Activated CD4-positive, alpha-beta memory T cell treated with anti-CD3 and anti-CD28 coated beads for 36 hours (primary cell): ENCODE measurements at regions not wholly inside any gene's neighbourhood (a gene's known extent, or its start where the extent isn't known, plus 50 kb on each side); places are given as distances from the start of the nearest gene placed in this dataset.
"Not testable (repeated sequence)": the region's sequence is repeated elsewhere in the genome, so short reads cannot be mapped to it uniquely, and the experiment has no call there.

Source experiments
- CTCF ChIA-PET: fragments of 350-600 bp; sonication (Branson Sonifier 250); formaldehyde crosslinking; loops from one replicate; lab custom pipeline; 2021; ENCODE audit warnings: antibody characterized with exemption, inconsistent platforms; lab: Charles Lee
- POLR2A ChIA-PET: fragments of 350-600 bp; sonication (Branson Sonifier 250); formaldehyde crosslinking; loops from one replicate; lab custom pipeline; 2021; ENCODE audit warnings: antibody characterized with exemption; lab: Charles Lee
- DNase-seq: peaks from one replicate; pipeline ENCODE4 v3.0.0-alpha.2; 2020
- H3K27ac Mint-ChIP-seq: one replicate; pipeline ENCODE4 v1.8.0; 2021; ENCODE audit warnings: mixed read lengths
- H3K27me3 Mint-ChIP-seq: one replicate; pipeline ENCODE4 v1.8.0; 2021; ENCODE audit warnings: mixed read lengths
- H3K36me3 Mint-ChIP-seq: one replicate; pipeline ENCODE4 v1.8.0; 2021; ENCODE audit warnings: mixed read lengths
- H3K4me1 Mint-ChIP-seq: one replicate; pipeline ENCODE4 v1.8.0; 2021; ENCODE audit warnings: low read depth, mixed read lengths
- H3K4me3 Mint-ChIP-seq: one replicate; pipeline ENCODE4 v1.8.0; 2021; ENCODE audit warnings: mild to moderate bottlenecking, mixed read lengths
- H3K9me3 Mint-ChIP-seq: one replicate; pipeline ENCODE4 v1.8.0; 2021; ENCODE audit warnings: mixed read lengths
- intact Hi-C: fragments of 100-400 bp; cut with micrococcal nuclease; formaldehyde crosslinking; loops from one replicate; pipeline ENCODE4 v1.15.1; 2023

GRCh38 chr3:5576277-5577011, 388.9 kb downstream of the EDEM1 start:
- no peak overlapping the region for H3K27ac Mint-ChIP-seq
- intact Hi-C loops, result no loop called here
- ChIA-PET POLR2A (no interaction called here), CTCF (no interaction called here)
- H3K36me3 Mint-ChIP-seq, result no peaks in the 10 kb centered on the region
- no peaks in the 10 kb centered on the region for H3K4me1 Mint-ChIP-seq
- H3K9me3 Mint-ChIP-seq, result no peaks in the 10 kb centered on the region
- DNase-seq, result no peak
- no peak overlapping the region for H3K4me3 Mint-ChIP-seq
- no peaks in the 10 kb centered on the region for H3K27me3 Mint-ChIP-seq

GRCh38 chr3:5579139-5579602, 391.7 kb downstream of the EDEM1 start:
- ChIA-PET CTCF (no interaction called here), POLR2A (no interaction called here)
- no peaks in the 10 kb centered on the region for H3K9me3 Mint-ChIP-seq
- no peak overlapping the region for H3K27ac Mint-ChIP-seq
- no peaks in the 10 kb centered on the region for H3K27me3 Mint-ChIP-seq
- intact Hi-C loops, result no loop called here
- H3K36me3 Mint-ChIP-seq, result no peaks in the 10 kb centered on the region
- no peaks in the 10 kb centered on the region for H3K4me1 Mint-ChIP-seq
- no peak for DNase-seq
- no peak overlapping the region for H3K4me3 Mint-ChIP-seq

DNA sequence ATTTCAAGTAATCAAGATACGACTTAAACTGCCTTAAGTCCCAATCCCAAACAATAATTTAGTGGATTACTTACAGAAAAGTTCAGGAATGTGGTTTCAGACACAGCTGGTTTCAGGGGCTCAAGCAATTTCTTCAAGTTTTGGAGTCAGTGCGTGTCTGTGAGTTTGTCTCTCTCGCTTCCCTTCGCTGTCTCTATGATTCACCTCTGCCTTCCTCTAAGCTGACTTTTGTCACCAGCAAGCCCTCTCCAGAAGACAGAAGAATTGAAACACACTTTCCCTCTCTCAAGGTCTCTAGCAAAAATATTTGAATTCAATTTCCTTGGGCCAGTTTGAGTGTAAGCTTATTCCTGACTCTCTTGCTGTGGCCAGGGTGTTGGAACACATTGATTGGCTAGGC, 392.4 kb downstream of the EDEM1 start:
- DNase-seq, result no peak
- no peaks in the 10 kb centered on the region for H3K36me3 Mint-ChIP-seq
- ChIA-PET POLR2A (no interaction called here), CTCF (interaction anchor here (0.6 kb wide), 1 partner anchor 248 kb away, joined by 3 read pairs; no protein-coding TSS in a partner anchor)
- no peaks in the 10 kb centered on the region for H3K27me3 Mint-ChIP-seq
- H3K4me3 Mint-ChIP-seq, result no peak overlapping the region
- no peak overlapping the region for H3K27ac Mint-ChIP-seq
- H3K4me1 Mint-ChIP-seq, result no peaks in the 10 kb centered on the region
- H3K9me3 Mint-ChIP-seq, result no peaks in the 10 kb centered on the region
- intact Hi-C loops, result no loop called here

DNA sequence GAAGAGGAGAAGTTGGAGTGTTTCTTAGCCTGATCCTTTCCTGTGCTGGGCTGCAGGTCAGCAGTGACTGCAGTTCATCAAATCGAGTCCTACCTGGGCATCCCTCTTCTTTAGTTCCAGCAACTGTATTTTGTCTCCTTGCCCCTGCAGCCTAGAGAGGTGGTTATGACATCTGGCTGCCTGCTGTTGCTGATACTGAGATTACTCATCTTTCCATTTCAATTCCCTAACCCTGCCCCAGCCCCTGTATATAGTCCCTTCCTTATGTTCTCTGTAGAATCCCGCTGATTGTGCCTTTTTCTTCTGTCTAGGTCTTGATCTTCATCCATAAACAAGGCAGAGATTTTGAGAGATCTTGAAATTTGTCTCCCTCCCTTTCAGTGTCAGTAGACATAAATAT, 393.3 kb downstream of the EDEM1 start:
- no peak for DNase-seq
- CTCF ChIA-PET, result no interaction called here
- H3K4me3 Mint-ChIP-seq, result no peak overlapping the region
- intact Hi-C loops, result no loop called here
- no peaks in the 10 kb centered on the region for H3K36me3 Mint-ChIP-seq
- H3K9me3 Mint-ChIP-seq, result no peaks in the 10 kb centered on the region
- H3K27ac Mint-ChIP-seq, result no peak overlapping the region
- no peaks in the 10 kb centered on the region for H3K27me3 Mint-ChIP-seq
- POLR2A ChIA-PET, result no interaction called here
- no peaks in the 10 kb centered on the region for H3K4me1 Mint-ChIP-seq

DNA sequence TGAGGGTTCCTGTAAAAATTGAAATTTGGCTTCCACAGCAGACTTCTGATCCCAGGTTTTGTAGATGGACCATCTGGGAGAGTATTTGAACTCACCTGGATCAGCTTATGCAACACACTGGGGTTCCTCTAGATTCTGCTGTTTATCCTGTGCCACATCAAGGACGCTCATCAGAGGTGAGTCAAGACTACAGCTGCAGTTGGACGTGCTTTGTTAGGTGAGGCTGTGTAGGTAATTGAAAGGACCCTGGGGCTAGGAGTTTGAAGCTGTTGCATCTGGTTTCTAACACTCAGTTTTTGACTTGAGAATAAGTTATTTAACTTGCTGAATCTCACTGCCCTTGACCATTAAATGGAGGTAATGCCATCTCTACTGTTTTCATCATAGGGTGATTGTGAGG, 394.2 kb downstream of the EDEM1 start:
- POLR2A ChIA-PET, result no interaction called here

DNA sequence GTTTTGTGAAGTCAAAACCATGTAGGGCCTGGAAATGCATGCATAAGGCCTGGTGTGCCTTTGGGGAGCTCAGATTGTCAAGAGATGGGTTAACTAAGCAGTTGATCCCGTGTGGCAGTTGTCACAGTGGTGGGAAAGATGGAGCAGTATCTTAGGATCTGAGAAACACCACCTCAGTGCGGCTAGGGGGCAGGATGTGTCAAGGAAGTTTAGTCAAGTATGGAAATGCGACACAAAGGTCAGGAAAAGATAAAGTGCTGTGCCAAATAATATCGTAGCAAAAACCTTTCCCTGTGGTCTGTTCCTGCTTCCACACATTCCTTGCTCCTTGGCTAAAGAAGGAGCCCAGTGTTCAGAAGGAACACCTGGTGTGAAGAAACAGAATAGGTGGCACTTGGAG, 396.4 kb downstream of the EDEM1 start:
- POLR2A ChIA-PET, result no interaction called here
- Mint-ChIP-seq H3K27ac (no peak overlapping the region), H3K4me3 (no peak overlapping the region), H3K27me3 (no peaks in the 10 kb centered on the region), H3K36me3 (no peaks in the 10 kb centered on the region), H3K9me3 (no peaks in the 10 kb centered on the region), H3K4me1 (no peaks in the 10 kb centered on the region)
- CTCF ChIA-PET, result no interaction called here
- intact Hi-C loops, result no loop called here
- no peak for DNase-seq

More for the DNA sequence above, 394.2 kb downstream of the EDEM1 start:
- CTCF ChIA-PET, result no interaction called here
- H3K27ac Mint-ChIP-seq, result no peak overlapping the region
- H3K36me3 Mint-ChIP-seq, result no peaks in the 10 kb centered on the region
- no peaks in the 10 kb centered on the region for H3K9me3 Mint-ChIP-seq
- no peaks in the 10 kb centered on the region for H3K4me1 Mint-ChIP-seq
- no peak overlapping the region for H3K4me3 Mint-ChIP-seq
- intact Hi-C loops, result no loop called here
- no peak for DNase-seq
- H3K27me3 Mint-ChIP-seq, result no peaks in the 10 kb centered on the region

GRCh38 chr3:5585085-5585484, 397.6 kb downstream of the EDEM1 start:
- no peaks in the 10 kb centered on the region for H3K27me3 Mint-ChIP-seq
- no peak for DNase-seq
- intact Hi-C loops, result no loop called here
- no peak overlapping the region for H3K27ac Mint-ChIP-seq
- no peaks in the 10 kb centered on the region for H3K9me3 Mint-ChIP-seq
- H3K4me3 Mint-ChIP-seq, result no peak overlapping the region
- ChIA-PET POLR2A (no interaction called here), CTCF (no interaction called here)
- no peaks in the 10 kb centered on the region for H3K36me3 Mint-ChIP-seq
- H3K4me1 Mint-ChIP-seq, result no peaks in the 10 kb centered on the region

DNA sequence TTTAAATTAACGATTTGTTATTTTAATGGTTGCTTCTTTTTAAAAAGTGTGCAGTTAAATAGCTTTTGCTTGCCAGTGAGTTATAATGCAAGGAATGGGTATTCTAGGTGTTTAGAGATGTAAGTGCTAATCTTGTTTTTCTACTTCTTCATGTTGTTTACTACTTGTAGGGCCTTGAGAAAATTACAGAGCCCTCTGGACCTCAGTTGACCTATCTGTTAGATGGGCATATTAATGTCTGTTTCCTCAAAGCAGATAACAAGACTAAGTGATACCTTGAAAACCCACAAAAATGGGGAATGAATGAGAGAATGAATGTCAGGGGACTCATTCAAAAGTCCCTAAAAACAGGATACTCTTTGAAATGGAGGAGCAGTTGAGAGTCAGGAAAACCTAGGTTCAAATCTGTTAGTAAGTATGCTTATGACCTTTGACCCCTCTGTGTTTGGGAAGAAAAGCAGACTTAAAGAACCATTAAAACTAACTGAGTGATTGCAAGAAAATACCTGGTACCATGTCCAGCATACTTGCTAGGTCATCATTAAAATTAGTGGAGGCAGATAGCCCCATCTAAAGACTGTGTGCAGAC, 419.5 kb downstream of the EDEM1 start:
- ChIA-PET POLR2A (no interaction called here), CTCF (no interaction called here)
- Mint-ChIP-seq H3K4me3 (no peak overlapping the region), H3K27me3 (no peaks in the 10 kb centered on the region), H3K36me3 (no peaks in the 10 kb centered on the region), H3K4me1 (no peaks in the 10 kb centered on the region), H3K27ac (no peak overlapping the region), H3K9me3 (peaks cover 22% of the 10 kb centered on the region)
- intact Hi-C loops, result no loop called here
- DNase-seq, result no peak

DNA sequence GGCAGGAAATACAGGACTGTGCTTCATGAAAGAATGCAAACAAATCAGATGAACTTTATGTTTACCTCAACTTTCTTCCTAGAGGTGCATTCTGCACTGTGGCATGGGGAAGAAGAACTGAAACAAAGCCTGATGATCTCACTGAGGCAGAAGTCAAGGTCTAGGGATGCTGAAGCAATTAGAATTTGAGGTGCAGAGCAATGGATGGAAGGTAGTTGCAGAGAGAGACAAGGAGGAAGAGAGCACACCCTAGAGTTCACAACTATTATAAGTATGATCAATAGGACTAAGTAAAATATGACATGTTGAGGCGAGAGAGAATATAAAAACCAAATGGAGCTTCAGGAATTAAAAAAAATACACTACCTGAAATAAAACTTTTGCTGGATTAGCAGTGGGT, 420.1 kb downstream of the EDEM1 start:
- Mint-ChIP-seq H3K4me1 (no peaks in the 10 kb centered on the region), H3K36me3 (no peaks in the 10 kb centered on the region), H3K9me3 (peaks cover 16% of the 10 kb centered on the region), H3K27ac (no peak overlapping the region), H3K27me3 (no peaks in the 10 kb centered on the region), H3K4me3 (no peak overlapping the region)
- ChIA-PET CTCF (no interaction called here), POLR2A (no interaction called here)
- DNase-seq, result no peak
- intact Hi-C loops, result no loop called here

DNA sequence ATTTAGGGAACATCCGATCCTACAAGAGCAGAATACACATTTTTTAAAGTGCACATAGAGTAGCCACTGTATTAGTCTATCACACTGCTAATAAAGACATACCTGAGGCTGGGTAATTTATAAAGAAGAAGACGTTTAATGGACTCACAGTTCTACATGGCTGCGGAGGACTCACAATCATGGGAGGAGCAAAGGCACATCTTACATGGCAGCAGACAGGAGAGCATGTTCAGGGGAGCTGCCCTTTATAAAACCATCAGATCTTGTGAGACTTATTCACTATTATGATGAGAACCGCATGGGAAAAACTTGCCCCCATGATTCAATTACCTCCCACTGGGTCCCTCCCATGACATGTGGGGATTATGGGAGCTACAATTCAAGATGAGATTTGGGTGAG, 421.5 kb downstream of the EDEM1 start:
- H3K4me1 Mint-ChIP-seq, H3K27ac Mint-ChIP-seq, intact Hi-C loops, CTCF ChIA-PET, H3K36me3 Mint-ChIP-seq, H3K27me3 Mint-ChIP-seq, H3K4me3 Mint-ChIP-seq, POLR2A ChIA-PET, DNase-seq: not testable (repeated sequence)
- H3K9me3 Mint-ChIP-seq, result peaks cover 12% of the 10 kb centered on the region

- Mint-ChIP-seq H3K4me1 (no peaks in the 10 kb centered on the region), H3K4me3 (no peak overlapping the region), H3K9me3 (peaks cover 5% of the 10 kb centered on the region), H3K36me3 (no peaks in the 10 kb centered on the region), H3K27ac (no peak overlapping the region), H3K27me3 (no peaks in the 10 kb centered on the region)
- intact Hi-C loops, result loop anchor here (10.0 kb wide), 1 partner anchor 601 kb away; no protein-coding TSS in a partner anchor
- no peak for DNase-seq
- ChIA-PET POLR2A (no interaction called here), CTCF (no interaction called here)
These were observed 426.1 kb downstream of the EDEM1 start for GRCh38 chr3:5613599-5613998.

DNA sequence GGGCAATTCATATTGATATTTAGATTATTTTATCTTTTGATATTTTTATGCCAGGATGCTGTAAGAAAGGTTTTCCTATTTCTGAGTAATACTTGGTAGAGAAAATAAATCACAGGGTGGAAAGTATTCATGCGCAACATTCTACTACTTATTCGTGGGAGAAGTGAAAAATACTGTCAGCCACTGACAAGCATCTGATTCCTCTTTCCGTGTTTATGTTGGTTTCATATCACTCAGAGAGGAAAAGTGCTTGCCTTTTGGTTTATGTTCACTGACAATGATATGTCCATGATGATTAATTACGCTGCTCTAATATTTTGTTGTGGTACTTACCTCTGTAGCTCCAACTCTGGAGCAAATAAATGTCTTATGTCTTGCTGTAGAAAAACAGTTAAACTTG, 429.4 kb downstream of the EDEM1 start:
- POLR2A ChIA-PET, result no interaction called here
- intact Hi-C loops, result loop anchor here (10.0 kb wide), 1 partner anchor 598 kb away; no protein-coding TSS in a partner anchor
- H3K4me3 Mint-ChIP-seq, result no peak overlapping the region
- H3K9me3 Mint-ChIP-seq, result no peaks in the 10 kb centered on the region
- no peaks in the 10 kb centered on the region for H3K27me3 Mint-ChIP-seq
- no peak overlapping the region for H3K27ac Mint-ChIP-seq
- no peak for DNase-seq
- H3K36me3 Mint-ChIP-seq, result no peaks in the 10 kb centered on the region
- no peaks in the 10 kb centered on the region for H3K4me1 Mint-ChIP-seq
- CTCF ChIA-PET, result no interaction called here

- no peaks in the 10 kb centered on the region for H3K4me1 Mint-ChIP-seq
These were observed 430.7 kb downstream of the EDEM1 start for GRCh38 chr3:5618170-5618569.

More at GRCh38 chr3:5618170-5618569, 430.7 kb downstream of the EDEM1 start:
- Mint-ChIP-seq H3K27ac (no peak overlapping the region), H3K27me3 (no peaks in the 10 kb centered on the region), H3K36me3 (no peaks in the 10 kb centered on the region), H3K9me3 (peaks cover 5% of the 10 kb centered on the region), H3K4me3 (no peak overlapping the region)
- no peak for DNase-seq
- ChIA-PET POLR2A (no interaction called here), CTCF (no interaction called here)
- intact Hi-C loops, result loop anchor here (10.0 kb wide), 1 partner anchor 597 kb away; no protein-coding TSS in a partner anchor
